D721Med (cell line): ENCODE measurements at regions not wholly inside any gene's neighbourhood (a gene's known extent, or its start where the extent isn't known, plus 50 kb on each side); places are given as distances from the start of the nearest gene placed in this dataset.

Source experiments
- DNase-seq: peaks from one replicate; pipeline ENCODE4 v3.0.0; 2011; ENCODE audit warnings: low spot score; ENCODE audit not compliant: insufficient read length
- FAIRE-seq: peaks from 2 replicates; lab custom pipeline; 2011; peaks lifted over from hg19 to GRCh38; lab: Jason Lieb, UNC
- TF ChIP-seq, protein P1 (sequence below): IDR thresholded peaks from 2 replicates; pipeline ENCODE4 v1.5.1; 2012; ENCODE audit warnings: mild to moderate bottlenecking, control low read depth; ENCODE audit not compliant: insufficient read depth; ENCODE audit errors: missing control alignments

DNA sequence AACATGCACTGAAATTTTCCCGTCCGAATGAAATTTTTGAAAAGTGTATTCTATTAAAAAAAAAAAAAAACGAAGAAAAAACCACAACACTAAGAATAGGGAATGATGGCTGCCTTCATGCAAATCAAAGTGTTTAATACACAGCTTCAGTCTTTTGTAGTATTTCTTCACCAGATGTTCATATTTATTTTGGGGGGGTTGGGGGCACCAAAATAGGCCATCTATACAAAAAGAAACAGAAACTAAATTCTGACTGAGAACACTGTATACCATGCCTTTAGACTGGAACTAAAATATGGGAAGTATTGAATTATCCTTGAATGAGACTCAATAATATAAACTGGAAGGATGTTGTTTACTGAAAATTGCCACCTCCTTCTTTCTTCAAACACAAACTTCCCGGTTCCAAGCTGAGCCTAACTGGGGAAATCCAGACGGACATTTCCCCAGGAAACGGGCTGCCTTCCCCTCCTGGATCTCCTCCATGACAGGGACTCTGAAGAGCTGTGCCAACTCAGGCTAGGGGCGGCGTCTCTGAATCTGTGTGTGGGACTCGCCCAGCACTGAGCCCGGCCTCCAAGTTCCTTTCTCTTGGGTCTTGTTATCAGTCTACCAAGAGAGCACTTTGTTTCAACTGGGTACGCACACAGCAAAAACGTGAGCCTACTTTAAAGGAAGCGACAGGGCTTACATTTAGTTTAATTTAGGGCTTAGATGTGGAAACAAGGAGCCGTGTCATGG is 511.3 kb upstream of the ADAMTS16 start:
- DNase-seq = no peak
- TF ChIP-seq, protein P1, sequence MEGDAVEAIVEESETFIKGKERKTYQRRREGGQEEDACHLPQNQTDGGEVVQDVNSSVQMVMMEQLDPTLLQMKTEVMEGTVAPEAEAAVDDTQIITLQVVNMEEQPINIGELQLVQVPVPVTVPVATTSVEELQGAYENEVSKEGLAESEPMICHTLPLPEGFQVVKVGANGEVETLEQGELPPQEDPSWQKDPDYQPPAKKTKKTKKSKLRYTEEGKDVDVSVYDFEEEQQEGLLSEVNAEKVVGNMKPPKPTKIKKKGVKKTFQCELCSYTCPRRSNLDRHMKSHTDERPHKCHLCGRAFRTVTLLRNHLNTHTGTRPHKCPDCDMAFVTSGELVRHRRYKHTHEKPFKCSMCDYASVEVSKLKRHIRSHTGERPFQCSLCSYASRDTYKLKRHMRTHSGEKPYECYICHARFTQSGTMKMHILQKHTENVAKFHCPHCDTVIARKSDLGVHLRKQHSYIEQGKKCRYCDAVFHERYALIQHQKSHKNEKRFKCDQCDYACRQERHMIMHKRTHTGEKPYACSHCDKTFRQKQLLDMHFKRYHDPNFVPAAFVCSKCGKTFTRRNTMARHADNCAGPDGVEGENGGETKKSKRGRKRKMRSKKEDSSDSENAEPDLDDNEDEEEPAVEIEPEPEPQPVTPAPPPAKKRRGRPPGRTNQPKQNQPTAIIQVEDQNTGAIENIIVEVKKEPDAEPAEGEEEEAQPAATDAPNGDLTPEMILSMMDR = no peak
- FAIRE-seq = no peak

DNA sequence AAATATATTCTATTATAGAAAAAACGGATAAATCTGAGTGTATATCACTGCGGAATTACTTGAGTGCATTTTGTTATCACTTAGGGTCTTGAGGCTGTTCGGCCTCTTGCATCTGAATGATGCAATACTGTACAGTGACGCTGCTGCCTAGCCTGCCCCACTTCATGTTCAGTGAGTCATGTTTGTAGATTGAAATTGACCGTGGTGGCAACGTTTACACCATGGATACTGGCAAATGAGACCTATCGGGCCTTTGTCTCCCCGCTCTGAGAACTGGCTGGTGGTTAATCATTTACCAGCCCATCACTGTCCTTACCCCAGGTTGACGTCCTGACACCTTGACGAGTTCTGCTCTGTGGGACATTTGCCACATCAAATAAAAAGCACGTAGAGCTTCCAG is 510.1 kb upstream of the ADAMTS16 start:
- TF ChIP-seq, protein P1 = no peak
- FAIRE-seq (no peak), DNase-seq (no peak)

DNA sequence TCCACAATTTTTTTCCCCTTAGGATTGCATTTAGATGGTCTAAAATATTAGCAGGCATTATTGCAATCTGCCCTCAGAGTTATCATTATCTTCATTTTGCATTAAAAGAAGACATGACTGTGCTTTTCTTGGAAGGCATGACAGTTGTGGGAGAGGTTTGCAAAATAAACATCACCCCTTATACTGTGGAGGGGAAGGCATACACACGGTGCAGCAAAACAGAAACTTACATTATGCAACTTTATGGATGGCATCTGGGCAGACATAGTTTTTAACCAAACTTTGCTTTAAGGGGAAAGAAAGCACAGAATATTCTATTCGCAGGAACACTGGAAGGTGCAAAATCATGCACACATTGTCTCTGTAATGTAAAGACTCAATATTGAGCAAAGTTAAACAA is 505.8 kb upstream of the ADAMTS16 start:
- DNase-seq = no peak
- no peak for FAIRE-seq
- TF ChIP-seq, protein P1 = no peak

DNA sequence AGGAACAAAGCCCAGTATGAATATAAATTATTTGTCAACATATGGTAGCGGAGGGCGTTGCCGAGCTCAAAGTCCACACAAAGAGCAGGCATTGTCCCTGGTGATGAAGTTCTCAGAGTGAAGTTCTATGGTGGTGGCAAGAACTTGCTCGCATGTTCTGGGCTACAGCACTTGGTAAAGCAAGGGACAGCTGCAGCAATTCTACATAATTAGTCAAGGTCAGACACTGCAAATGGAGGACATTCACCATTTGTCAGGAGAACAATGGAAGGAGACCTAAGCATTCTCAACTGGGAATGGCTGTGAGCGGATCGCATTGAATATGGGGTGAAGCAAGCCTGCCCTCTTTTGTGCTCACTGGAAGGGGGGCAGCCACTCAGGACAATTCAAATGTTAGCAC is 503.8 kb upstream of the ADAMTS16 start:
- TF ChIP-seq, protein P1 = no peak
- DNase-seq (no peak), FAIRE-seq (no peak)

DNA sequence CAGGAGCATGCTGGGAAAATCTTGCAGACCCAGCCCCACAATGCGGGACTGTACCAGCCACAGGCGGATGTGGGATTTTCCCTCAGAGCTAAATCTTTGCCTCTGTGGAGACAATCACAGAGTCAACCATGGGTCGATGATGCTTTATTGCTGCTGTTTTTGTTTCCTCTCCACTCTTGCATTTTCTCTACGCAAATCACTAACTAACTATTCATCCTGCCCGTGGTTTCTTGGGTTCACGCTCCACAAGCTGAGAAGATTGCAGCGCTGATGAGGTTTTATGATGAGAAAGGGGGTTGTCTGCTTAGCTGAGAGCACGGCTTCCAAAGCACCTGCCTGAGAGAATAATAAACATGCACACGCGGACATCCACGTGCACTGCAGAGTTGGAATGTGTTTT is 500.2 kb upstream of the ADAMTS16 start:
- no peak for FAIRE-seq
- DNase-seq = no peak
- TF ChIP-seq, protein P1 = no peak

DNA sequence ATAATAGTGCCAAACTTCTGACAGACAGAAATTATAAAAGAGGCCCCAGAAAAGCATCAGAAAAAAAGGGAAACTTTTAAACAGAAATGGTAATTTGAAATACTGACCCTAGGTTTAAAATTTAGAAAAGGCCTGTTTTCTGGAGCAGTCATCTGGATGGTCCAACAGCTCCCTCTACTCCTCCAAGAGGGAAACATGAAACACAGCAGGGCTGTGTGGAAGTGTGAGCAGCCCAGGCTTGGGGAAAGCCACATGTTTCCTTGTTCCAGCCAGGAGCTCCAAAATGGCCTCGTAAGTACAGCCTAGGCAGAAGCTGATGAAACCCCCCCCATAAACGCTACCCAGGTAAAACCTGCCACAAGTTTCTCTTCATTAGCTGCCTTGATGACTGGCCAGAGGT is 499.3 kb upstream of the ADAMTS16 start:
- TF ChIP-seq, protein P1 = peak; percentile 41
- DNase-seq (no peak), FAIRE-seq (no peak)

DNA sequence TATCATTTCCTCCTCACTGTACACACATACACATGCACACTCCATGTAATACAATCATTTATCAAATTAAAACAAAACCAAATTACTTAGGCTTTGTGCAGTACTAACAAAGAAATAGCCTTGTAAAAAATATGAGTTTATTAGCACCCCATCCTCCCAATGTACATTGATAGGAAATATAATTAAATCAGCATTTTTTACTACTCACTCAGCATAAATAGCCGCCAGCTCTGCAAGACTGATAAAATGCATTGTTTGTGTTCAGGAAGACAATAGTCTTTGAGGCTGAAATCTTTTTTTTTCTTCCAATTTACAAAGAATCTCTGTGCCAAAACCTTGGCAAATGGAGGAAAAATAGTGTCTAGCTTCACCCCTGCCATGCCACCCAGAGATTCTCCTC is 497.6 kb upstream of the ADAMTS16 start:
- DNase-seq (no peak), FAIRE-seq (no peak)
- TF ChIP-seq, protein P1 = no peak
